DND-41 (cell line): ENCODE measurements at regions not wholly inside any gene's neighbourhood (a gene's known extent, or its start where the extent isn't known, plus 50 kb on each side); places are given as distances from the start of the nearest gene placed in this dataset.

Source experiments
- ATAC-seq: fragments of 200-7000 bp; cut with Tn5 transposase; 3 replicates; pipeline ENCODE4 v1.9.1; 2021; ENCODE audit warnings: low read depth; ENCODE audit not compliant: insufficient read depth
- DNase-seq: peaks from one replicate; pipeline ENCODE4 v3.0.0-alpha.2; 2020
- H2AFZ ChIP-seq: 2 replicates; pipeline ENCODE4 v1.6.0; 2012; ENCODE audit warnings: low read depth, low read length
- H3K27ac ChIP-seq: 2 replicates; pipeline ENCODE4 v1.5.1; 2012; ENCODE audit warnings: low read length, inconsistent platforms
- H3K27me3 ChIP-seq: fragments of 200-600 bp; sonication (generic); 2 replicates; pipeline ENCODE4 v1.6.0; 2012; ENCODE audit warnings: low read length, mild to moderate bottlenecking, inconsistent platforms; ENCODE audit not compliant: insufficient read depth, poor library complexity
- H3K36me3 ChIP-seq: 2 replicates; pipeline ENCODE4 v1.5.1; 2012; ENCODE audit warnings: low read length, inconsistent platforms; ENCODE audit not compliant: insufficient read depth
- H3K4me1 ChIP-seq: 2 replicates; pipeline ENCODE4 v1.5.1; 2012; ENCODE audit warnings: mild to moderate bottlenecking, low read length; ENCODE audit not compliant: insufficient read depth
- H3K4me2 ChIP-seq: 2 replicates; pipeline ENCODE4 v1.6.0; 2012; ENCODE audit warnings: mild to moderate bottlenecking, moderate library complexity, low read length, inconsistent platforms; ENCODE audit not compliant: insufficient read depth
- H3K4me3 ChIP-seq, 2 experiments: fragments of 200-600 bp in 1 of 2; shearing (Covaris generic) in 1 of 2; 2 replicates each; pipeline ENCODE4 v1.5.1; 2012 to 2016; ENCODE audit warnings: inconsistent platforms in 2 of 2, low read length in 2 of 2, mild to moderate bottlenecking in 2 of 2, low read depth in 1 of 2, moderate library complexity in 1 of 2
- H3K79me2 ChIP-seq: 2 replicates; pipeline ENCODE4 v1.6.0; 2012; ENCODE audit warnings: low read length, inconsistent platforms; ENCODE audit not compliant: insufficient read depth
- H3K9ac ChIP-seq: 2 replicates; pipeline ENCODE4 v1.6.0; 2012; ENCODE audit warnings: low read depth, mild to moderate bottlenecking, inconsistent platforms, low read length, moderate library complexity
- H3K9me3 ChIP-seq: 2 replicates; pipeline ENCODE4 v1.5.1; 2012; ENCODE audit warnings: low read length, moderate library complexity, mild to moderate bottlenecking, inconsistent platforms; ENCODE audit not compliant: insufficient read depth, severe bottlenecking
- H4K20me1 ChIP-seq: 2 replicates; pipeline ENCODE4 v1.6.0; 2012; ENCODE audit warnings: low read length; ENCODE audit not compliant: insufficient read depth
- EZH2 ChIP-seq: IDR thresholded peaks from 3 replicates; pipeline ENCODE4 v1.6.1; 2012; ENCODE audit warnings: borderline replicate concordance, low read depth, mild to moderate bottlenecking, moderate library complexity, low read length, inconsistent platforms; ENCODE audit not compliant: severe bottlenecking
- TF ChIP-seq, protein P1 (sequence below): IDR thresholded peaks from 2 replicates; pipeline ENCODE4 v1.5.1; 2012; ENCODE audit warnings: borderline replicate concordance, low read length, moderate library complexity, mild to moderate bottlenecking; ENCODE audit not compliant: poor library complexity, severe bottlenecking; ENCODE audit errors: extremely low read depth

DNA sequence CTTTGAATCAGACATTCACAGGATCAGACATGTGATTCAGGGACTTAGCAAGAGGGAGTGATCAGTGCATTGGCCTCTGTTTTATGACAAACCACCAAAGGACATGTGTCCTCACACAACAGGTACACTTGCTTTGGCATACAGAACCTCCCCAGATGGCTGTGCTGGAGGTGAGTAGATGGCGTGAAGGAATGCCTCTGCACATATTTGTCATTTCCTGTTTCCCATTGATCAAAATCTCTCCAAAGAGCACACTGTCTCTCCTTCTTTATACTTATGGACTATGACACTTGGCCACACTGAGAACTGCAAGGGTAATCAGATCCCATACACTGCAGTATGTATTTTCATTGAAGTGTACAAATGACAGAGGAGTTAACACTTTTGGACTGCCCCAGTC is 927.6 kb downstream of the TSN start:
- DNase-seq, result no peak
- H4K20me1 ChIP-seq, result no peaks in the 10 kb centered on the region
- H3K27me3 ChIP-seq, result no peaks in the 10 kb centered on the region
- H3K36me3 ChIP-seq, result no peaks in the 10 kb centered on the region
- no peaks in the 10 kb centered on the region for H3K4me1 ChIP-seq
- ATAC-seq, result no peak
- no peak overlapping the region for H3K4me2 ChIP-seq
- H2AFZ ChIP-seq, result no peak overlapping the region
- H3K79me2 ChIP-seq, result no peaks in the 10 kb centered on the region
- no peak overlapping the region for H3K9ac ChIP-seq
- TF ChIP-seq EZH2, result no peak
- TF ChIP-seq, protein P1, sequence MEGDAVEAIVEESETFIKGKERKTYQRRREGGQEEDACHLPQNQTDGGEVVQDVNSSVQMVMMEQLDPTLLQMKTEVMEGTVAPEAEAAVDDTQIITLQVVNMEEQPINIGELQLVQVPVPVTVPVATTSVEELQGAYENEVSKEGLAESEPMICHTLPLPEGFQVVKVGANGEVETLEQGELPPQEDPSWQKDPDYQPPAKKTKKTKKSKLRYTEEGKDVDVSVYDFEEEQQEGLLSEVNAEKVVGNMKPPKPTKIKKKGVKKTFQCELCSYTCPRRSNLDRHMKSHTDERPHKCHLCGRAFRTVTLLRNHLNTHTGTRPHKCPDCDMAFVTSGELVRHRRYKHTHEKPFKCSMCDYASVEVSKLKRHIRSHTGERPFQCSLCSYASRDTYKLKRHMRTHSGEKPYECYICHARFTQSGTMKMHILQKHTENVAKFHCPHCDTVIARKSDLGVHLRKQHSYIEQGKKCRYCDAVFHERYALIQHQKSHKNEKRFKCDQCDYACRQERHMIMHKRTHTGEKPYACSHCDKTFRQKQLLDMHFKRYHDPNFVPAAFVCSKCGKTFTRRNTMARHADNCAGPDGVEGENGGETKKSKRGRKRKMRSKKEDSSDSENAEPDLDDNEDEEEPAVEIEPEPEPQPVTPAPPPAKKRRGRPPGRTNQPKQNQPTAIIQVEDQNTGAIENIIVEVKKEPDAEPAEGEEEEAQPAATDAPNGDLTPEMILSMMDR, result no peak
- H3K9me3 ChIP-seq, result no peaks in the 10 kb centered on the region
- H3K4me3 ChIP-seq, result no peak overlapping the region
- H3K27ac ChIP-seq, result no peak overlapping the region

DNA sequence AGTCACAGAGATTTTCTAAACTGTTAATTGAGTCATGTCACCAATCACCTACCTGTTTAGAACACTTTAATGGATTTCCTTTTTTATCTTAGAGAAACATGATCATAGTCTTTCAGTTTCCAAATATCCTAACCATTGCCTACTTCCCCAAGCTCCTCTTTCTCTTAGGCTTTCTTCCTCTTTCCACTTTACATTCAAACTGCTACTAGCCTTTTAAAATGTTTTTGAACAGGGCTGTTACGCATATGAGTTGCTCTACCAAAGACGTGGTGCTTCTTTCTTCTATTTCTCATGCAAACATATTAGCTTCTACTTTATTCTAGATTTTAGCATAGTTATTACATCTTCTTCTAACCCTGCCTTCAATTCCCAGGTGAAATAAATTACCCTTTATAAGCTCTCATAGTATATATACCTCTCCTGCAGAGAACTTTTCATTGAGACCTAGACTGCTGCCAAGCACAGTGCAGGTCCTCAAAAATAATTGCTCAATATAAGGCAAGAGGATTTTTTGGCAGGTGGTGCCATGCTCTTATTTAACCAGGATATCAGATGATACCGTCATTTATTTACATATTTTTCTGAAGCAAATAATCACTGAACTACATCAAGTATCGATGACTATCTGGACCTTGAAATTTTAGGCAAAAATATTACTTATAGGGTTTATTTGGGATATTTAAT is 937.1 kb downstream of the TSN start:
- Histone ChIP-seq H3K4me1 (no peaks in the 10 kb centered on the region), H3K36me3 (no peaks in the 10 kb centered on the region), H3K9me3 (no peaks in the 10 kb centered on the region), H4K20me1 (no peaks in the 10 kb centered on the region), H3K9ac (no peak overlapping the region), H3K4me3 (no peak overlapping the region), H3K27me3 (no peaks in the 10 kb centered on the region), H3K79me2 (no peaks in the 10 kb centered on the region), H3K4me2 (no peak overlapping the region), H3K27ac (no peak overlapping the region), H2AFZ (no peak overlapping the region)
- TF ChIP-seq, protein P1, result no peak
- no peak for TF ChIP-seq EZH2
- ATAC-seq, result no peak
- no peak for DNase-seq

DNA sequence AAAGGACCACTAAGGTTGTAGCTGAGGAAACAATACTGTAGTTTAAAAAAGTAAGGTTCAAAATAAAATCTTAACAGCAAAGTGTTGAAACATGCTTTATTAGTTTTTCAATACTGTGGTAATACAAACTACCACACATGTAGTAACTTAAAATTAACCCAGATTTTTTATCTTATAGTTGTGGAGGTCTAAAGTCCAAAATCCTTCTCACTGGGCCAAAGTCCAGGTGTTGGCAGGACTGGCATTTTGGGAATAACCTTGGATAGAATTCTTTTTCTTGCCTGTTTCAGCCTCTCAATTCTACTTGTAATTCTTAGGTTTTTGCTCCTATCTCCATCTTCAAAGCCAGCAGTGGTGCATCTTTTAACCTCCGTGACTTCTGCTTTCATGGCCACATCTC is 942.0 kb downstream of the TSN start:
- Histone ChIP-seq H3K9me3 (no peaks in the 10 kb centered on the region), H2AFZ (no peak overlapping the region), H3K79me2 (no peaks in the 10 kb centered on the region), H3K9ac (no peak overlapping the region), H3K4me3 (no peak overlapping the region), H3K27ac (no peak overlapping the region), H3K4me2 (no peak overlapping the region), H3K36me3 (no peaks in the 10 kb centered on the region), H3K4me1 (no peaks in the 10 kb centered on the region), H3K27me3 (no peaks in the 10 kb centered on the region), H4K20me1 (no peaks in the 10 kb centered on the region)
- TF ChIP-seq, protein P1, result no peak
- TF ChIP-seq EZH2, result no peak
- no peak for ATAC-seq
- no peak for DNase-seq

DNA sequence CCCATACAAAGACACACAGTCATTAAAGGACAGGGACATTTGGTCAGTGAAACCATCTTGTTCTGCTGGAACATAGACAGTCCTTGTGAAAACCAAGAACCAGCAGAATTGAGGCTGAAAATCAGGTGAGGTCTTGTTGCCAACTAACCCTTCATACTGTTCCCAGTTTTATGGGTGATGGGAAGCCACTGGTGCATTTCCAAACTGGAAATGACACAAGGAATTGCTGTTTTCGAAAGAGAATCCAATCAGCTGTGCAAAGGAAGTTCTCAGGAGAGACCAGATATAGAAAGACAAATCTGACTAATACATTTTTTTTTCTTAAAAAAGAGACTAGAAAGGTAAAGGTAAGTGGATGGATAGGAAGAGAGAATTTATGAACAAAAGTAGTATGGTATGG is 948.2 kb downstream of the TSN start:
- H3K9ac ChIP-seq, result no peak overlapping the region
- no peaks in the 10 kb centered on the region for H3K9me3 ChIP-seq
- no peak overlapping the region for H2AFZ ChIP-seq
- H3K4me2 ChIP-seq, result no peak overlapping the region
- DNase-seq (no peak), ATAC-seq (no peak)
- H4K20me1 ChIP-seq, result no peaks in the 10 kb centered on the region
- no peaks in the 10 kb centered on the region for H3K4me1 ChIP-seq
- no peaks in the 10 kb centered on the region for H3K27me3 ChIP-seq
- no peaks in the 10 kb centered on the region for H3K79me2 ChIP-seq
- no peak for TF ChIP-seq EZH2
- no peak overlapping the region for H3K27ac ChIP-seq
- no peaks in the 10 kb centered on the region for H3K36me3 ChIP-seq
- H3K4me3 ChIP-seq, result no peak overlapping the region
